Panc1 (cell line): ENCODE measurements at regions not wholly inside any gene's neighbourhood (a gene's known extent, or its start where the extent isn't known, plus 50 kb on each side); places are given as distances from the start of the nearest gene placed in this dataset.

Source experiments
- ATAC-seq: fragments of 200-7000 bp; cut with Tn5 transposase; 2 replicates; pipeline ENCODE4 v1.9.1; 2020; ENCODE audit warnings: mild to moderate bottlenecking, moderate library complexity
- BruUV-seq: library from RNA; stranded (reverse); fragments of 400-500 nt; replicated peaks from 2 replicates; lab custom pipeline; 2021; lab: Mats Ljungman, UMichigan
- CTCF ChIA-PET: fragments of 300-600 bp; sonication (Branson Sonifier 250); formaldehyde crosslinking; loops from one replicate; lab custom pipeline; 2022; ENCODE audit warnings: antibody characterized with exemption; lab: Charles Lee
- POLR2A ChIA-PET: fragments of 300-600 bp; sonication (Branson Sonifier 250); formaldehyde crosslinking; loops from one replicate; lab custom pipeline; 2022; ENCODE audit warnings: antibody characterized with exemption; lab: Charles Lee
- DNase-seq: peaks from one replicate; pipeline ENCODE4 v3.0.0-alpha.2; 2010; ENCODE audit warnings: low read depth, low spot score
- H3K27ac ChIP-seq: 2 replicates; pipeline ENCODE4 v1.5.1; 2011; ENCODE audit warnings: mild to moderate bottlenecking, low read length, inconsistent platforms
- H3K27me3 ChIP-seq: fragments of 200-500 bp; sonication (Bioruptor generic); 2 replicates; pipeline ENCODE4 v1.6.0; 2014; ENCODE audit warnings: low read length, inconsistent platforms; ENCODE audit not compliant: control insufficient read depth, insufficient read depth
- H3K36me3 ChIP-seq: fragments of 200-500 bp; sonication (Bioruptor generic); 2 replicates; pipeline ENCODE4 v1.5.1; 2014; ENCODE audit warnings: inconsistent platforms, mild to moderate bottlenecking, low read length, moderate library complexity; ENCODE audit not compliant: control insufficient read depth, insufficient read depth
- H3K4me1 ChIP-seq: 2 replicates; pipeline ENCODE4 v1.5.1; 2011; ENCODE audit warnings: inconsistent platforms, mild to moderate bottlenecking, low read length, moderate library complexity; ENCODE audit not compliant: control insufficient read depth, insufficient read depth
- H3K4me3 ChIP-seq, 2 experiments: 2 replicates each; pipeline ENCODE4 v1.5.1; 2011 to 2012; ENCODE audit warnings: low read depth in 2 of 2, low read length in 2 of 2, mild to moderate bottlenecking in 2 of 2, inconsistent platforms in 1 of 2, moderate library complexity in 1 of 2
- H3K9me3 ChIP-seq: fragments of 200-500 bp; sonication (Bioruptor generic); 2 replicates; pipeline ENCODE4 v1.5.1; 2014; ENCODE audit warnings: low read depth, mild to moderate bottlenecking, inconsistent platforms, low read length, moderate library complexity; ENCODE audit not compliant: control insufficient read depth, insufficient read depth
- POLR2AphosphoS5 ChIP-seq: IDR thresholded peaks from 2 replicates; pipeline ENCODE4 v1.6.1; 2012; ENCODE audit warnings: mild to moderate bottlenecking, low read depth, low read length, moderate library complexity
- SIN3A ChIP-seq: IDR thresholded peaks from 2 replicates; pipeline ENCODE4 v1.6.1; 2012; ENCODE audit warnings: low read depth, mild to moderate bottlenecking, low read length, moderate library complexity, borderline replicate concordance; ENCODE audit not compliant: insufficient read depth
- TCF7L2 ChIP-seq: IDR thresholded peaks from 2 replicates; pipeline ENCODE4 v1.6.1; 2011; ENCODE audit warnings: mild to moderate bottlenecking, low read depth, low read length, inconsistent platforms
- in situ Hi-C: cut with HindIII; loops from 2 replicates; pipeline ENCODE4 v1.10.0; 2016; ENCODE audit warnings: low sequenced_read_pairs, low pct_unique_long_range_greater_than_20kb
- intact Hi-C: fragments of 100-400 bp; cut with micrococcal nuclease; formaldehyde crosslinking; loops from one replicate; pipeline ENCODE4 v1.10.0; 2022; ENCODE audit not compliant: unreplicated experiment
- TF ChIP-seq, protein P1 (sequence below), 2 experiments: IDR thresholded peaks; 2 replicates each; pipeline ENCODE4 v1.6.1; 2011 to 2012; ENCODE audit warnings: low read depth in 2 of 2, control low read depth in 1 of 2, low read length in 1 of 2, mild to moderate bottlenecking in 1 of 2, moderate library complexity in 1 of 2; ENCODE audit not compliant: insufficient read depth in 1 of 2
- TF ChIP-seq, protein P2 (sequence below): fragments of 450-650 bp; IDR thresholded peaks from 2 replicates; pipeline ENCODE4 v1.5.1; 2017; ENCODE audit warnings: mild to moderate bottlenecking

DNA sequence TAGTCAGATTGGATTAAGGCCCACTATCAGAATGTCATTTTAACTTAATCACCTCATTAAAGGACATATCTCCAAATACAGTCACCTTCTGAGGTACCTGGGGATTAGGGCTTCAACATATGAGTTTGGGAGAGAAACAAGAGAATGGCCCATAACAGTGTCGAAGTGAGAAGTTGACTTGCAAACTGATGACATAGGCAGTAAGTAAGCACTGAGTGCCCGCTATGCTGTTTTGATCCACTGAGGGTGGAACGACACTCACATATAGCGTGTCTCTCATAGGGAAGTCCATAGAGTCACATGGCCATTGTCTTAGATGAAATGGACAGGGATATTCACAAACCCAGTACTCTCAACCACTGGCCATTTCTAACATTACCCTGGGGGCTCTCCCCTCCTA, 264.2 kb downstream of the SAMD5 start:
- Histone ChIP-seq H3K36me3 (no peaks in the 10 kb centered on the region), H3K9me3 (no peaks in the 10 kb centered on the region), H3K27me3 (no peaks in the 10 kb centered on the region), H3K27ac (no peak overlapping the region), H3K4me3 (no peak overlapping the region), H3K4me1 (no peaks in the 10 kb centered on the region)
- ATAC-seq (no peak), DNase-seq (no peak)
- POLR2A ChIA-PET: no interaction called here
- TF ChIP-seq TCF7L2 (no peak), POLR2AphosphoS5 (no peak), SIN3A (no peak)
- TF ChIP-seq, protein P1, sequence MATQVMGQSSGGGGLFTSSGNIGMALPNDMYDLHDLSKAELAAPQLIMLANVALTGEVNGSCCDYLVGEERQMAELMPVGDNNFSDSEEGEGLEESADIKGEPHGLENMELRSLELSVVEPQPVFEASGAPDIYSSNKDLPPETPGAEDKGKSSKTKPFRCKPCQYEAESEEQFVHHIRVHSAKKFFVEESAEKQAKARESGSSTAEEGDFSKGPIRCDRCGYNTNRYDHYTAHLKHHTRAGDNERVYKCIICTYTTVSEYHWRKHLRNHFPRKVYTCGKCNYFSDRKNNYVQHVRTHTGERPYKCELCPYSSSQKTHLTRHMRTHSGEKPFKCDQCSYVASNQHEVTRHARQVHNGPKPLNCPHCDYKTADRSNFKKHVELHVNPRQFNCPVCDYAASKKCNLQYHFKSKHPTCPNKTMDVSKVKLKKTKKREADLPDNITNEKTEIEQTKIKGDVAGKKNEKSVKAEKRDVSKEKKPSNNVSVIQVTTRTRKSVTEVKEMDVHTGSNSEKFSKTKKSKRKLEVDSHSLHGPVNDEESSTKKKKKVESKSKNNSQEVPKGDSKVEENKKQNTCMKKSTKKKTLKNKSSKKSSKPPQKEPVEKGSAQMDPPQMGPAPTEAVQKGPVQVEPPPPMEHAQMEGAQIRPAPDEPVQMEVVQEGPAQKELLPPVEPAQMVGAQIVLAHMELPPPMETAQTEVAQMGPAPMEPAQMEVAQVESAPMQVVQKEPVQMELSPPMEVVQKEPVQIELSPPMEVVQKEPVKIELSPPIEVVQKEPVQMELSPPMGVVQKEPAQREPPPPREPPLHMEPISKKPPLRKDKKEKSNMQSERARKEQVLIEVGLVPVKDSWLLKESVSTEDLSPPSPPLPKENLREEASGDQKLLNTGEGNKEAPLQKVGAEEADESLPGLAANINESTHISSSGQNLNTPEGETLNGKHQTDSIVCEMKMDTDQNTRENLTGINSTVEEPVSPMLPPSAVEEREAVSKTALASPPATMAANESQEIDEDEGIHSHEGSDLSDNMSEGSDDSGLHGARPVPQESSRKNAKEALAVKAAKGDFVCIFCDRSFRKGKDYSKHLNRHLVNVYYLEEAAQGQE (IDR thresholded peaks at IDR 0.05; ENCODE audit: insufficient read depth in 1 of 2, low read depth in 2 of 2, low read length in 1 of 2): no peak
- TF ChIP-seq, protein P2, sequence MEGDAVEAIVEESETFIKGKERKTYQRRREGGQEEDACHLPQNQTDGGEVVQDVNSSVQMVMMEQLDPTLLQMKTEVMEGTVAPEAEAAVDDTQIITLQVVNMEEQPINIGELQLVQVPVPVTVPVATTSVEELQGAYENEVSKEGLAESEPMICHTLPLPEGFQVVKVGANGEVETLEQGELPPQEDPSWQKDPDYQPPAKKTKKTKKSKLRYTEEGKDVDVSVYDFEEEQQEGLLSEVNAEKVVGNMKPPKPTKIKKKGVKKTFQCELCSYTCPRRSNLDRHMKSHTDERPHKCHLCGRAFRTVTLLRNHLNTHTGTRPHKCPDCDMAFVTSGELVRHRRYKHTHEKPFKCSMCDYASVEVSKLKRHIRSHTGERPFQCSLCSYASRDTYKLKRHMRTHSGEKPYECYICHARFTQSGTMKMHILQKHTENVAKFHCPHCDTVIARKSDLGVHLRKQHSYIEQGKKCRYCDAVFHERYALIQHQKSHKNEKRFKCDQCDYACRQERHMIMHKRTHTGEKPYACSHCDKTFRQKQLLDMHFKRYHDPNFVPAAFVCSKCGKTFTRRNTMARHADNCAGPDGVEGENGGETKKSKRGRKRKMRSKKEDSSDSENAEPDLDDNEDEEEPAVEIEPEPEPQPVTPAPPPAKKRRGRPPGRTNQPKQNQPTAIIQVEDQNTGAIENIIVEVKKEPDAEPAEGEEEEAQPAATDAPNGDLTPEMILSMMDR: no peak
- CTCF ChIA-PET: no interaction called here
- intact Hi-C loops (no loop called here), in situ Hi-C loops (no loop called here)
- no TSS peak for BruUV-seq

DNA sequence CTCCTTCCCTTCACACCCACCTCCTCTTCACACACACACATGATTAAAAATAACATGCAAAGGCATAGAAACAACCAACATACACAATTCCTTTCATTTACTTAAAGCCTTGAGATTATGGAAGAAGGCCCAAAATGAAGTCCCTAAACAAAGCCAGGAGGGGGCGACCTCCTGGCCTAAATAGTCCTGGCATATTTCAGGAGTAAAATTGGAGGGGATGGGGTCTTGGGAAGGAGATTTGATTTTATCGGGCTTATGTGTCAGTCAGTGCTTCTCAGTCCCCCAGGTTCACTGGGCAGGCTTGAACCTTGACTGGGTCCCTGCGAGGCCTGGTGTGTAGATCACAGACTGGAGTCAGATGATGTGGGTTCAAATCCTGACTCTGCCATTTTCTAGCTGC, 266.4 kb downstream of the SAMD5 start:
- Histone ChIP-seq H3K27ac (no peak overlapping the region), H3K4me3 (no peak overlapping the region), H3K4me1 (no peaks in the 10 kb centered on the region), H3K36me3 (no peaks in the 10 kb centered on the region), H3K27me3 (no peaks in the 10 kb centered on the region), H3K9me3 (no peaks in the 10 kb centered on the region)
- POLR2A ChIA-PET: no interaction called here
- no peak for ATAC-seq
- TF ChIP-seq, protein P2: 0 out of 2 replicates have a peak, but pooled peaks have one; percentile 10
- TF ChIP-seq POLR2AphosphoS5: no peak
- TF ChIP-seq, protein P1 (IDR thresholded peaks at IDR 0.05; ENCODE audit: insufficient read depth in 1 of 2, low read depth in 2 of 2, low read length in 1 of 2): no peak
- CTCF ChIA-PET: interaction anchor here (0.6 kb wide), 1 partner anchor 359 kb away, joined by 4 read pairs; no protein-coding TSS in a partner anchor
- no peak for DNase-seq
- intact Hi-C loops (no loop called here), in situ Hi-C loops (no loop called here)
- no TSS peak for BruUV-seq
